Superior temporal gyrus (tissue), 1 donor: ENCODE measurements at regions not wholly inside any gene's neighbourhood (a gene's known extent, or its start where the extent isn't known, plus 50 kb on each side); places are given as distances from the start of the nearest gene placed in this dataset.
"Not testable (repeated sequence)": the region's sequence is repeated elsewhere in the genome, so short reads cannot be mapped to it uniquely, and the experiment has no call there.

Experiments used
- DNase-seq: peaks from one replicate; pipeline ENCODE4 v3.0.0-alpha.2; 2016; ENCODE audit errors: extremely low spot score

DNA sequence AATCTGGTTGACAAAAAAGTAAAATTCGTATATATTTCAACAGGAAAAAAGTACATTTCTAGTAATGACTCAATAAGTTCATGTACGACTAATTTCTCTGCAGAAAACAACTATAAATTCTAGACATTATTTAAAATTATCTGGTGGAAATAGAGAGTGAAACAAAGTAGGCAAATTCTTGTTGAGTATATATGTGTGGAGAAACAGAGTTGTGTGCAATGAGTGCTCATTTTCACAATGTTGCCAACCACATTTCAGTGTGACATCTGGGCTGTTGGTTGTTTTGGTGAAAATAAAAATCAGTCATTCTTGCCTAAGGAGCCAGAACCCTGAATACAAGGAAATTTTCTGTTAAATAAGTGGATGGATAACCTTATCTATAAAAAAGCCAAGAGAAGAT, 372.0 kb upstream of the NDST4 start:
- DNase-seq: no peak

DNA sequence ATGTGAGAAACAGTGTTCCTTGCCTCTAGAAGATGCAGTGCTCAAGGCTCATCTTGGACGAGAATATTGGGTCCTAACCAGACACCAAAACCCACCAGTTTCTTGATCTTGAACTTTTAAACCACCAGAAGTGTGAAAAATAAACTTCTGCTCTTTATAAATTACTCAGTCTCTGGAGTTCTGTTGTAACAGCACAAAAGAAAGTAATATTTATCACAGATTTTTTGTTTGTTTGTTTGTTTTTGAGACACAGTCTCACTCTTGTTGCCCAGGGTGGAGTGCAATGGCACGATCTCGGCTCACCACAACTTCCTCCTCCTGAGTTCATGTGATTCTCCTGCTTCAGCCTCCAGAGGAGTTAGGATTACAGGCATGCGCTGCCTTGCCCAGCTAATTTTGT, 371.1 kb upstream of the NDST4 start:
- no peak for DNase-seq

DNA sequence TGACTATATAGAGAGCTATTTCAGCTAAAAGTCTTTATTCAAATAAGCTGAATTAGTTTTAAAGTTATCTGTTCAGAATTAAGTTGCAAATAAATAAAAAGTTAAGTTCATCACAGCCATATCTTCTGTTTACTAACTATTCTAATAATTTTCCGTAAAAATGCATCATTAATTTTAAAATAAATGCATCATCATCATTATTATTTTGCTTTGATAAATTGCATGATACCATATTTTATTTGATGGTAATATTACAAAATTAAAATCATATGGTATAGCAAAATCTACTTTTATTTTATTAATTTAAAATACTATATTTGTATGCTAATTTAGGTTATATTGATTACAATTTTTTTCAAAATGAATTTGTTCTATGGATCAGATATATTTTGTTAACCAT, 357.3 kb upstream of the NDST4 start:
- DNase-seq: no peak

DNA sequence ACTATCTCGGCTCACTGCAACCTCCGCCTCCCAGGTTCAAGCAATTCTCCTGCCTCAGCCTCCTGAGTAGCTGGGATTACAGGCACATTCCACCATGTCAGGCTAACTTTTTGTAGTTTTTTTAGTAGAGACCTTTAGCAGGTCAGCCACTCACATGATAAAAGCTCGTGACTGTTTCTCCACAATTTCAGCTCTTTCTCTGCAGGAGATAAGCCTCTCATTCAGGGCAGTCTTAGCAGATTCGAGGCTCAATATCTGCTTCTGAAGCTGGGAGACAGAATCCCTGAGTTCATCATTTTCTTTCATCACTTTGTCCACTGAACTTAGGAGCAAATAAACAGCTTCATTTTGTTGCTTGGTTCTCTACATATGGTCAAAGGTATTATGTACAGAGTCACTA, 345.9 kb upstream of the NDST4 start:
- DNase-seq: not testable (repeated sequence)

DNA sequence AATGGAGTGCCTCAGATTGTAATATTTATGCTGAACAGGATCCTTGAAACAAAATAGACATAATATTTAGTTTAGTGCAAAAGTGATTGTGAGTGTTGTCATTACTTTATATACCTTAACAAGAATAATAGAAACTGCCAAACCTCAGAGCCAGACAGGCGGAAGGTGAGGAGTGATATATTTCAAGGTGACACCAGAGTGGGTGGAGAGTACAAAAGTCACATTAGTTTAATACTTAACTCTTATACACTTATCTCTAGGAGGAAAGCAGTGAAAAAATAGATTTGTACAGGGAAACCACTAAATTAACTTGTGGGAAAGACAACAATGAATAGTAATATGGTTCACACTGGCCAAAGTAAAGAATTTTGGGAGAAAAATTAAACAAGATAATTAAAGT, 342.8 kb upstream of the NDST4 start:
- no peak for DNase-seq

DNA sequence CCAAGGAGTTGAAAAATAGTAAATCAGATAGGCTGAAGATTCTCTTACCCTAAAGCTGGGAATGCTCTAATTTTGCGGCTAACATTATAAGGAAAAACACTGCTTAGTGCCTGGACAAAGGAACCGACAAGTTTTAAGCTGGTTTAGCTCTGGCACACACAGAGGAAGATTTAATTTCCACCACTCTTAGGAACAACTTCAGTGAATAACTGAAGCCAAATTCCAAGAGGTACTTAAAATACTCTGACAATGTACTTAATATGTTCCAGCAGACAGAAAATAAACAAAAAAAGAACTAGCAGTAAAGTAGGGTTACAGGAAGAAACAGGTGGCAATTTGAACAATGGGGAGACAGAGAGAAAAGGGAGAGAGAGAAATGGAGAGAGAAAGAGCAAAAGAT, 340.8 kb upstream of the NDST4 start:
- no peak for DNase-seq

DNA sequence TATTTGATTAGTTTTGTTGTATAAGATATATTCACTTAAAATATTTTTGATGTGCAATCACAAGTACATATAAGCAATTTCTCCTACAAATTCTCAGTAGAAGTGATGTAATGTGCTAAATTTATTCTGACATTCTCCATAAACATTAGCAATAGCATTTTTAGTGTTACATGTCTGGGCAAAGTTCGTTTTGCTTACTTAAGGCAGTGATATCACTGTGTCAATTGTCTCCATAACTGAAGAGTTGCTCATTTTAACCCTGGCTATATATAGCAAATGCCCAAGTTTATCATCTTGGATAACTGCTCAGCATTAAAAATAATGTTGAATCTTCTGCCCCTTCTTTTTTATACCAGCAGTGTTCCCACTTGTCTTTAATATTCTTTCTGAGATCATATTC, 340.0 kb upstream of the NDST4 start:
- DNase-seq: no peak

DNA sequence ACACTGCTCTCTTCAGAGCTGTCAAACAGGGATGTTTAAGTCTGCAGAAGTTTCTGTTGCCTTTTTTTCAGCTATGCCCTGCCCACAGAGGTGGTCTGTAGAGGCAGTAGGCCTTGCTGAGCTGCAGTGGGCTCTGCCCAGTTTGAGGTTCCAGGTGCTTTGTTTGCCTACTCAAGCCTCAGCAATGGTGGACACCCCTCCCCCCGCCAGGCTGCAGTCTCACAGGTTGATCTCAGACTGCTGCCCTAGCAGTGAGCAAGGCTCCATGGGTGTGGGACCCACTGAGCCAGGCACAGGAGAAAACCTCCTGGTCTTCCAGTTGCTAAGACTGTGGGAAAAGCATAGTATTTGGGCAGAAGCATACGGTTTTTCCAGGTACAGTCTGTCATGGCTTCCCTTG, 338.8 kb upstream of the NDST4 start:
- not testable (repeated sequence) for DNase-seq

DNA sequence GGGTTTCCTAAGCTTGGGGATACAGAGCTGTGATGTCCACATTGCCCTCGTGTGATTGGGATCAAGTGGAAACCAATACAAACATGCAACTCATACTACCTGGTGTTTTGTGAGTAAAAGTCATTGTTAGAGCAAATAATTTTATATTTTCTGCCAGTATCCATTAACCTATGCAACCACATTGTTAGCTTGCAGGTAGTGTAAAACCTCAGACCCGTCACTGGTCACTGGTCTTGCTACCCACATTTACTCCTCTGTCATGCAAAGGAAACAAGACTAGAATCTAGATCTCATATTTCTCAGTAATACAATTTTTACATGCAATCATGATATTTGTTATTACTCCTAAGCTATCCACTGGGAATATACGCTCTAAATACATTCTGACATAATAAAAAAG, 324.3 kb upstream of the NDST4 start:
- DNase-seq: no peak

DNA sequence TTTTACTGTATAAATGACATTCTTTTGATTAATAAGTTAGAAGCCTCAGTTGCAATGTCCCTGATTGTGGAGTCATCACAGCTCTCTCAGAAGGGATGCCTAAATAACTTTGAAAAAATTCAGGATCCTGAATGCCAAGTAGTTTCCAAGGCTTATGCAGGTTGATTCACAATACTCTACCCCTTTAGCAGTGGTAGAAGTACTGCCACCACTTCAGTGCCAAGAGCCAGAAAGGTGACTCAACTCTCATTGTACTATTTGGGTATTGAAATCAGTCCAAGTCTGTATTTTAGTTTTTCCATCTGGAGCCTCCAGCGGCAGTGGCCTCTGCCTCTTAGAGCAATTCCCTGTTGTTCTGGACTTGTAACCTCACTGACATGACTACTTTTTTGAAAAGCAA, 320.1 kb upstream of the NDST4 start:
- DNase-seq: no peak

DNA sequence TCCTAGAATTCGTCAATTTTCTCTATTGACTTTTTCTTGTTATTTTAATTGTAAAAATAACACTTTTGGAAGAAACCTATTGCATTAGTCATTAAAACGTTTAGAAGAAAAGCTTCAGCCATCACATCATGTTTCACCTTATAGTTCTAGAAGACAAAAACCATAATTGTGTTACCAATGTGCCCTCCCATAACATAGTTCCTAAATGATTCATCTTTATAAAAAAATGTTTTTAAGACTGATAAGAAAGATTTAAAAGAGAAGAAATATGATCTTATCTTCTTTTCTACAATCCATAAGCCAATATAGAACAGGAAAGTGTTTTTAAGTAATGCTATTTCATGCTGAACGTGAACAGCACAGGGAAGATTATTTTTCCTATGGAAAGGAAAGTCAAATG, 316.6 kb upstream of the NDST4 start:
- no peak for DNase-seq

DNA sequence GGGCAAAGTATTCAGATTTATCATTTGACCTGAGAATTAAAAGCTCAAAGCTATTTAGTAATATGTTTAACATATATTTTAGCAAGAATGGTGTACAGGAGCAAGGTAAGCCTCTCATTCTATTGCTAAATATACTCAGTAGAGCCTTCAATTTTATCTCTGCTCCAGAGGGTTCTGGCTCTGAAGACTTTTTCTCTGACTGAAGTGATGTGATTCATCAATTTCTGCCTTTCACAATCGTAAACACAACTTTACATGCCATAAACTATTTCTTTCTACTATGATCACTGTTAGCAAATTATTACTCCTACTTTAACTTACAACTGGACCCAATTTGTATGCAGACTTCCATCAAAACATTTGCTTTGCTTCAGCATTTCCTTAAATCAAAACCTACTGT, 315.0 kb upstream of the NDST4 start:
- no peak for DNase-seq

DNA sequence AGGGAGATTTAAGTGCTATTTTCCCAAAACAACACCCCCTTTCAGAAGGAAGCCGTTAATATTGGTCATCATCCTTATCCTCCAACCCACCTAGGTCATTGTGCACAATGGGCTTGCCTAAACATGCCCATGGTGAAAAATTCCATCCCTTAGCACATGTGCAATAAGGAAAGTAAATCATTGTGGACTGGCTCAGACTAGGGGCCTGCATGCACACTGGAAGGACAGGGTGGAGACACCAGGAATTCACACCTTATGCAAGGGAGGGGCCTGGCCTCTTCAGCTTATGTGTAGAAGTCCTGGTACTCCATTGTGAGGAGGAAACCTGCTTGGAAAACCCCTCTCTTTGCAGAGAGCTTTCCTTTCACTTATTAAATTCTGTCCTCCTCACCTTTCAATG, 311.4 kb upstream of the NDST4 start:
- DNase-seq: no peak

DNA sequence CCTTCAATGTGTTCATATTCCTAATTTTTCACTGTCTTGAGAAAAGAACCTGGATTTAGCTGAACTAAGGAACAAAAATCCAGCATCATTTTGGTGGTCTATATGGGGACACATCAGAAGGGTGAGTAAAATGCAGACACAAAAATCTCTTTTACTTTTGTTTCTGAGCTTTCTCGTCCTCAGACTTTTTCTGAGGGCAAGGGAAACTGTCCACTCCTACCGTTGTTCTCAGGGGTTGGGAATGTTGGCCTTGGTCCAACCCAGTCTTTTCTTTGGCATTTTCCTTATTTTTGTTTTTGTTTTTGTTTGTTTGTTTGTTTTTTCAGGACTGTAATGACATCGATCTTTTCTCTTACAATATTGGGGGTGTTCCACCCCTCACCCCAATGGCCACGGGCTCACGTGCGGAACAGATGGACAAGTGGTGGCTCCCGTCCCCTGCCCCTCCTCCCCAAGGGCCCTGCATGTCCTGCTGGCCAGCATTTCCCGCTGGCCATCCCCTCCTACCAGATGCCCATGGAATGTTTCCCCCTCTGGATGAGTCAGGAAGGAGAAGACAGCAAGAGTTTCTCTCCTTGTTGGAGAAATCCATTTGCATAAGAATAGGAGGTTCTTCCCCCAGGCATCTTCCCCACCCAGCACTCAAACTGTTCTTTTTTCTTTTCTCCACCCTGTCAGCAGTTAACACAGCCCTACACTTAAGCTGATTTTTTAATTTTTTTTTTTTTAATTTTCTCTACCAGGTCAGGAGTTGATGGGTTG, 305.4 kb upstream of the NDST4 start:
- DNase-seq: no peak

DNA sequence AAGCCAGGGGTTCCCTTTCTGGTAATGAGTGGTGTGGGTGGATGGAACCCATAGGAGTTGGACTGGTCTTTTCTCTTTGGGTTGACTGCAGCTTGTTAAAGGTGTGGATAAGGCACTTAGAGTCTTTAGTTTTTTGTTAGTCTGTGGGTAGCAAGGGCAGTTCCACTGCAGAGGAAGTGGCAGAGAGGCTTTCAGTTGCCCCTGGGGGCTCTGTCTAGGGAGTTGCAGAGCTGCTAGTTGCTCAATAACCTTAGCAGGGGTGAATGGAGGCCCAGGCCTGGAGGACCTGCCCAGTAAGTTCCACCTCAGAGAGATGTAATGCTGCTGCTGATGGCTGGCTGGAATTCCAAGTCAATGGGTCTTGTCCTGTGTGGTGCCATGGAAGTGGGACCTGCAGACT, 282.6 kb upstream of the NDST4 start:
- DNase-seq: no peak

DNA sequence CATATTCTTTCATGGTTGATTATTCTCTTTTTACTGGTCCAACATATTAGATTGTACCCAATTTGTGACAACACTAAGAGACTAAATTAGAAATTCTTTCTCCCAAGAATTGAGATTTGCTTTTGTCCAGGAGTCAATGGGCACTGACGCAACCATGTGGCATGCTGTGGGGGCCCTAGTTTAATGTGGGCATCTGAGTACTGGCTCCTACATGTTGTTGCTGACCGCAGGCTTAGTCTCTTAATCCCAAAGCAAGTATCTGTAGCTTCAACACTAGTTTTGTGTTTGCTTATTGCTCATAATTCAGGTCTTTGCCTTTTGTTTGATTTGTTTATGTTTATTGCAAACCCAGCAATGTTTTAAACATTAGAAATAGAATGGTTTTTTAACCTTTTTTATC, 263.4 kb upstream of the NDST4 start:
- no peak for DNase-seq

DNA sequence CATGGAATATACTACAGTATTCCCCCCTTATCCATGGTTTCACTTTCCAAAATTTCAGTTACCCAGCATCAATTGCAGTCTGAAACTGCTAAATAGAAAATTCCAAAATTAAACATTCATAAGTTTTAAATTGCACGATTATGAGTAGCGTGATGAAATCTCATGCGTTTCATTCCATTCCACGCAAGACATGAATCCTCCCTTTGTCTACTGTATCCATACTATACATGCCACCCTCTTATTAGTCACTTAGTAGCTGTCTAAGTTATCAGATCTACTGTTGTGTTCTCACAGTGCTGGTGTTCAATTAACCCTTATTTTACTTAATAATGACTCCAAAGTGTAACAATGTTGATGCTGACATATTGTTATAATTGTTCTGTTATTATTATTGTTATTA, 261.2 kb upstream of the NDST4 start:
- DNase-seq: no peak

DNA sequence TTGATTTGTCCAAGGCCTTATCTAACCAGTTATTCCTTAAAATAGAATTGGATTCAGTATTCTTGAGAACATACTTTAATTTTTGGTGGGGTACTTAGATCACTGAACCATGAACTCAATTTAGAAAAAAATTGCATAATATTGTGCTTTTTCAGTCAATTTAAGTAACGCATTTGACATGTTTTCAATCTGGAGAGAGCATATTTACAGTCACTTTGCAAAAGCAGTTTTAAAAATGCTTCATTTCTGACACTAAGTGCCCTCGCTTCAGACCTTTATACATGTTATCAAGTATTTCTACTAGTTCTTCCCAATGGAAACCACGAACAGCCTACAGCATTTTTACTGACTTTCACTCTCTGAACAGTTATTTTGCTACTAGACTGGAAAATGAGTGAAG, 257.1 kb upstream of the NDST4 start:
- no peak for DNase-seq

DNA sequence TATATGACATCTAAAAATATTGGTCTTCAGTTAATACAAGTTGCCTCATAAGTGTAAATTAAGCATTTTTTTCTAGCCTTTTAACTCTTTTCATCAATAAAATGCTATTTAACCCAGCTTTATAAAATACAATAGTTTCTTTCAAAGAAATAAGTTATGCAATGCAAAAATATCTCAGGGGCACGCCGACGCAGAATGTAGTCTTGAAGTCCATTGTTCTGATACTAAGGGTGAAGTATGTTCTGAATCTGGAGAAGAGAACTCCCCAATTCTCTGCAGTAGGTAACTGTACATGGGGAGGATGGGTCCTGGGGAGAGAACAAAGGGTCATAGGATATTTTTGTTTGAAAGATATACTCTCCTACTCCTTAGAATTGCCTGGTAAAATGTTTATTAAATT, 256.6 kb upstream of the NDST4 start:
- no peak for DNase-seq

DNA sequence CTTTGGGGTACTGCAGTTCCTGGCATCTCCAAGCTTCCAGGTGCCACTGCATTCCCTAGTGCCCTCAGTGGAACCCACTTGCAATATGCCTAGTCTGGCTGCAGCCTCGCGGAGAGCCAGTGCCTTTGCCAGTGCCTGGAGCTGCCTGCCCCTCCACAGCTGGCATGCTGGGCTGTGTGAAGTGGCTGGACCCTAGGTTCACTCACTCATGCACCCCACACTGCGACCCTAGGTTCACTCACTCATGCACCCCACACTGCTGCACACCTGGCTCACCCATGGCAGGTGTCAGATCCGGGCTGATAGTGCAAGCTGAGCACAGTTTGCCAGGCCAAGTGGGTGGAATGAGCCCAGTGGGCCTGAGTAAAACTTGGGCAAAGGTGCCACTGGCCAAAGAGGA, 253.0 kb upstream of the NDST4 start:
- no peak for DNase-seq

DNA sequence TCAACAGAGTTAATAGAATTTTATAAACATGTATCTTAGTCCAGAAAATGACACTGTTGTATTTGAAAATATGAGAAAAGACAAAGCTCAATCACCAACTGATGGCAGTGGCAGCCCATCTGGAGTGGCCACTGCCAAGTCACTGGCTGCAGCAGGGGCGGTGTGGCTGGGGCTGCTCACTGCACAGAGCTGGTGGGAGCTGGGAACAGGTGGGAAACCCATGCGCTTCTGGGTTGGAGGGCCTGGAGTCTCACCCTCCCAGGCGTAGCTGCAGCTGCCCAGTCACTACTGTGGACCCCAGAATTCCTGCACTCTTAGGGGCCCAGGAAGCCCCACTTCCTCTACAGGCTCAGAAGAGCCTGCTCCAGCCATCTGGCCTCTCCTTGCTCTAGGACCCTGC, 251.8 kb upstream of the NDST4 start:
- no peak for DNase-seq

DNA sequence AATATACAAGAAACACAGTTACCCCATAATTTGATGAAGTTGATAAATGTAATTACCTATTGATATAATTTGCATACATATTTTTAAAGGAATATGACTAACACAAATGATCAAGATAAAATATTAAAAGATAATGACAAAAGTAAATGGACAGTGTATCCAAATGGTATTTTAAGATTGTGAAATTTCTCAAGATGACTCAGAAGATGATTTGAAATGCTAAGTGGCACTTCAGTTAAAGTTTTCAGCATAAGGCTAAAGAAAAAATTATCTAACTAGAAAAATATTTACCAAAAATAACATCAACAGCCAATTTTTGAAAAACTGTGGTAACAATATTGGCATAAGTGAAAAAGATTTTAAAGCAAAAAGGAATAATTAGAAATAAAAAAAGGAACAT, 248.4 kb upstream of the NDST4 start:
- no peak for DNase-seq

DNA sequence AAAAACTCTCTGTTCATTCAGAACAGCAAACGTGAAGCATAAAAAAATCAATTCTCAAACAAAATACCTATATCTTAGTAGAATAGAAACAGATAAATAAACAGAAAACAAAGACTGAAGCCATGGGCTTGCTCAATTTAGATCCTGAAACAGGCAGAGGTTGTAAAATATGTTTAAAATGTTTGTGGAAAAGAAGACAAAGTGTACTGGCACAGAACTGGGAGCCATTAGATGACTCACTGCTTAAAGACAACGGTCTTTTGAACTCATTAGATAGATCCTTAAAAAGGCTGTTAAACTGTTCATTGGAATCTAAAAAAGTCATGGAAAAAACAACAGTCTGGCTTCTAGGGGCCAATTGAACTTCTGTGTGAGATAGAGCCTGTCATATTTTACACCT, 247.0 kb upstream of the NDST4 start:
- no peak for DNase-seq

DNA sequence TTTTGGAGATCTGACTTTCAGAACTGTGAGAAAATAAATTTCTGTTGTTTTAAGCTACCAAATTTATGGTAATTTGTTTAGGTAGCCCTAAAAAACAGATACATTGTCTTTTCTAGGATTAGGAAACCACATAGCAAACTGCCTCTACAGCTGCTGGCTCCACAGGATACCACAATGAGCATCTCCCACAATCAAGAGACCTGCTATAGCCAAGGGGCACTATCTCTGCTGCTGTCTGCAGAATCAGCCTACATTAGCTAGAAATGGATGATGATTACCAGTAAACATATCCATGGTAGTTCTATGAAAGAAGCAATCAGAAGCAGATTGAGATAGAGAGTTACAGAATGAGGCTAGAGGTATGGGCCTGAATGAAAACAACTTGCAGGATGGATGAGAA, 244.4 kb upstream of the NDST4 start:
- no peak for DNase-seq
